Smooth muscle cell (in vitro differentiated cells): ENCODE measurements at regions not wholly inside any gene's neighbourhood (a gene's known extent, or its start where the extent isn't known, plus 50 kb on each side); places are given as distances from the start of the nearest gene placed in this dataset.

Experiments used
- DNase-seq: peaks from one replicate; lab custom pipeline; 2025; ENCODE audit not compliant: unreplicated experiment; lab: John Stamatoyannopoulos, UW
- H2AFZ ChIP-seq: fragments of 200-600 bp; sonication (generic); 2 replicates; pipeline ENCODE4 v1.6.0; 2016; ENCODE audit warnings: antibody characterized with exemption, low read depth, mild to moderate bottlenecking
- H3F3A ChIP-seq: fragments of 200-600 bp; sonication (generic); 2 replicates; pipeline ENCODE4 v1.6.0; 2017; ENCODE audit warnings: antibody characterized with exemption, low read depth
- H3K27ac ChIP-seq: fragments of 200-600 bp; sonication (generic); 2 replicates; pipeline ENCODE4 v1.5.1; 2016; ENCODE audit warnings: low read depth, mild to moderate bottlenecking
- H3K27me3 ChIP-seq: fragments of 200-600 bp; sonication (generic); 2 replicates; pipeline ENCODE4 v1.6.1; 2016; ENCODE audit warnings: low read depth, mild to moderate bottlenecking
- H3K36me3 ChIP-seq: fragments of 200-600 bp; sonication (generic); 2 replicates; pipeline ENCODE4 v1.5.1; 2016; ENCODE audit warnings: low read depth
- H3K4me1 ChIP-seq: fragments of 200-600 bp; sonication (generic); 2 replicates; pipeline ENCODE4 v1.5.1; 2016; ENCODE audit warnings: low read depth
- H3K4me2 ChIP-seq: fragments of 200-600 bp; sonication (generic); 2 replicates; pipeline ENCODE4 v1.6.0; 2016; ENCODE audit warnings: mild to moderate bottlenecking
- H3K4me3 ChIP-seq: fragments of 200-600 bp; sonication (generic); 2 replicates; pipeline ENCODE4 v1.5.1; 2016; ENCODE audit warnings: mild to moderate bottlenecking
- H3K79me2 ChIP-seq: fragments of 200-600 bp; sonication (generic); 2 replicates; pipeline ENCODE4 v1.6.0; 2016; ENCODE audit warnings: low read depth, mild to moderate bottlenecking
- H3K9ac ChIP-seq: fragments of 200-600 bp; sonication (generic); 2 replicates; pipeline ENCODE4 v1.6.0; 2016; ENCODE audit warnings: low read depth
- H3K9me3 ChIP-seq: fragments of 200-600 bp; sonication (generic); replicated peaks from 2 replicates; pipeline ENCODE4 v1.5.1; 2016; ENCODE audit warnings: low read depth
- H4K20me1 ChIP-seq: fragments of 200-600 bp; sonication (generic); 2 replicates; pipeline ENCODE4 v1.6.0; 2016; ENCODE audit warnings: low read depth
- WGBS: methylation state at CpG from one replicate; pipeline ENCODE4 v1.1.7; 2016; ENCODE audit warnings: low lambda C conversion rate; 5-methylcytosine and 5-hydroxymethylcytosine counted together
- TF ChIP-seq, protein P1 (sequence below): fragments of 200-600 bp; sonication (generic); IDR thresholded peaks from 2 replicates; pipeline ENCODE4 v1.5.1; 2017; ENCODE audit warnings: borderline replicate concordance, mild to moderate bottlenecking, antibody characterized with exemption; ENCODE audit not compliant: insufficient read depth, poor library complexity, severe bottlenecking

DNA sequence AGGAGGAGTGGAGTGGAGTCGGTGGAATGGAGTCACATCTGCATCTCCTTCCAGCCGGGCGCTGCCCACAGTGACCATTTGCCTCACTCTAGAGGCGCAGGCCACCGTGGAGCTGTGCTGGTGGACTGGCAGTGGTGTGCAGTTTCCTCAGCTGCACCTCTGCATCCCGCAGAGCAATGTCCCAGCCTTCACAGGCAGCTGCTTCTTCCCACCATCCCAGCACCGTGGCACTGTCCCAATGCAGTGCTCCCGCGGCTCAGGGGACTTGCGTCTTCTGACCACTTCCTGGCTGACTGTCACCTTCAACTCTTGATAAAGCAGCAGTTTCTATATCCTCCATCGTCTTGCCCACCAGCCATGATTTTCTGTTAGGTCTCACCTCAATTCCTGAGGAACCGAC is 90.3 kb upstream of the SFMBT2 start:
- no peaks in the 10 kb centered on the region for H4K20me1 ChIP-seq
- H3K4me1 ChIP-seq = no peaks in the 10 kb centered on the region
- peaks cover 16% of the 10 kb centered on the region for H3K27me3 ChIP-seq
- H3K27ac ChIP-seq = no peak overlapping the region
- no peaks in the 10 kb centered on the region for H3K79me2 ChIP-seq
- no peak overlapping the region for H3K9ac ChIP-seq
- DNase-seq = no peak
- H3K4me3 ChIP-seq = no peak overlapping the region
- no peaks in the 10 kb centered on the region for H3K36me3 ChIP-seq
- 97% methylated on average over 12 of the region's 12 CpGs for WGBS
- H2AFZ ChIP-seq = no peak overlapping the region
- TF ChIP-seq, protein P1, sequence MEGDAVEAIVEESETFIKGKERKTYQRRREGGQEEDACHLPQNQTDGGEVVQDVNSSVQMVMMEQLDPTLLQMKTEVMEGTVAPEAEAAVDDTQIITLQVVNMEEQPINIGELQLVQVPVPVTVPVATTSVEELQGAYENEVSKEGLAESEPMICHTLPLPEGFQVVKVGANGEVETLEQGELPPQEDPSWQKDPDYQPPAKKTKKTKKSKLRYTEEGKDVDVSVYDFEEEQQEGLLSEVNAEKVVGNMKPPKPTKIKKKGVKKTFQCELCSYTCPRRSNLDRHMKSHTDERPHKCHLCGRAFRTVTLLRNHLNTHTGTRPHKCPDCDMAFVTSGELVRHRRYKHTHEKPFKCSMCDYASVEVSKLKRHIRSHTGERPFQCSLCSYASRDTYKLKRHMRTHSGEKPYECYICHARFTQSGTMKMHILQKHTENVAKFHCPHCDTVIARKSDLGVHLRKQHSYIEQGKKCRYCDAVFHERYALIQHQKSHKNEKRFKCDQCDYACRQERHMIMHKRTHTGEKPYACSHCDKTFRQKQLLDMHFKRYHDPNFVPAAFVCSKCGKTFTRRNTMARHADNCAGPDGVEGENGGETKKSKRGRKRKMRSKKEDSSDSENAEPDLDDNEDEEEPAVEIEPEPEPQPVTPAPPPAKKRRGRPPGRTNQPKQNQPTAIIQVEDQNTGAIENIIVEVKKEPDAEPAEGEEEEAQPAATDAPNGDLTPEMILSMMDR = no peak
- H3F3A ChIP-seq = no peaks in the 10 kb centered on the region
- no peaks in the 10 kb centered on the region for H3K9me3 ChIP-seq
- H3K4me2 ChIP-seq = no peak overlapping the region

GRCh38 chr10:7498111-7498510 is 87.3 kb upstream of the SFMBT2 start:
- WGBS = over 99% methylated on average over 5 of the region's 5 CpGs
- peaks cover 5% of the 10 kb centered on the region for H3K27me3 ChIP-seq
- H3K9me3 ChIP-seq = no peaks in the 10 kb centered on the region
- TF ChIP-seq, protein P1 = no peak
- no peaks in the 10 kb centered on the region for H3K36me3 ChIP-seq
- H3K79me2 ChIP-seq = no peaks in the 10 kb centered on the region
- H2AFZ ChIP-seq = no peak overlapping the region
- H3K9ac ChIP-seq = no peak overlapping the region
- DNase-seq = no peak
- no peak overlapping the region for H3K4me3 ChIP-seq
- no peaks in the 10 kb centered on the region for H4K20me1 ChIP-seq
- H3F3A ChIP-seq = no peaks in the 10 kb centered on the region
- no peak overlapping the region for H3K4me2 ChIP-seq
- no peak overlapping the region for H3K27ac ChIP-seq
- peaks cover 11% of the 10 kb centered on the region for H3K4me1 ChIP-seq

- H3K27me3 ChIP-seq = no peaks in the 10 kb centered on the region
- no peak overlapping the region for H2AFZ ChIP-seq
- H3K4me1 ChIP-seq = peaks cover 16% of the 10 kb centered on the region
- no peak overlapping the region for H3K4me3 ChIP-seq
- WGBS = 86% methylated on average over 2 of the region's 2 CpGs
- no peak overlapping the region for H3K27ac ChIP-seq
- H4K20me1 ChIP-seq = no peaks in the 10 kb centered on the region
- no peaks in the 10 kb centered on the region for H3K79me2 ChIP-seq
- no peak overlapping the region for H3K9ac ChIP-seq
- no peaks in the 10 kb centered on the region for H3K9me3 ChIP-seq
- peaks cover 4% of the 10 kb centered on the region for H3F3A ChIP-seq
- TF ChIP-seq, protein P1 = no peak
- no peak for DNase-seq
- no peak overlapping the region for H3K4me2 ChIP-seq
- H3K36me3 ChIP-seq = no peaks in the 10 kb centered on the region
These were observed 83.2 kb upstream of the SFMBT2 start for GRCh38 chr10:7493996-7494395.

DNA sequence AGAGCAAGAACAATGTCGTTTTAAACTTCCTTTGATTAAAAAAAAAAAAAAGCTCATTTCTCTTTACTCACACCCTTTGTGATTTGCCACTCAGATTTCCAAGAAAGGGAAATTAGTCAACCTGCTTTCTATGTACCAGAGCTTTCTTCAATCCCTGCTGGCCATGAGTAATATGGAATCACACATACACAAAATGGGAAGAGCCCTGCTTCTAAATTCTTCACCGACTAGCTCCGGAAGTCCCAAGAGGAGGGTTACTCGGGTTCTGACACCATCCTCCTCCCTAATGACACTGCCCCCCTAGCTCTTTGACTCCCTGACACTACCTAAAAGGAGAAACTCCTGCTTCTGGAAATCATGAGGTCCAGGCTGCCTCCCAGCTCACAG is 81.8 kb upstream of the SFMBT2 start:
- Histone ChIP-seq H3K27ac (no peak overlapping the region), H3K36me3 (no peaks in the 10 kb centered on the region), H3K9me3 (no peaks in the 10 kb centered on the region), H3K79me2 (no peaks in the 10 kb centered on the region), H4K20me1 (no peaks in the 10 kb centered on the region), H2AFZ (no peak overlapping the region), H3K4me1 (peaks cover 22% of the 10 kb centered on the region), H3F3A (peaks cover 4% of the 10 kb centered on the region), H3K27me3 (no peaks in the 10 kb centered on the region), H3K4me2 (no peak overlapping the region), H3K4me3 (no peak overlapping the region), H3K9ac (no peak overlapping the region)
- TF ChIP-seq, protein P1 = no peak
- 82% methylated on average over 4 of the region's 4 CpGs for WGBS
- no peak for DNase-seq
